HepG2 (cell line): ENCODE measurements at regions not wholly inside any gene's neighbourhood (a gene's known extent, or its start where the extent isn't known, plus 50 kb on each side); places are given as distances from the start of the nearest gene placed in this dataset.

Experiments used
- ATAC-seq: fragments of 200-7000 bp; cut with Tn5 transposase; 3 replicates; pipeline ENCODE4 v1.9.1; 2020; ENCODE audit warnings: mild to moderate bottlenecking, moderate library complexity
- BruUV-seq: library from RNA; stranded (reverse); fragments of 400-500 nt; replicated peaks from 2 replicates; lab custom pipeline; 2021; lab: Mats Ljungman, UMichigan
- CTCF ChIA-PET: fragments of 300-600 bp; formaldehyde crosslinking; extraction: SDS; loops from one replicate; lab custom pipeline; 2021; ENCODE audit warnings: low total read pairs, inconsistent platforms, low intra/inter-chr PET ratio; lab: Yijun Ruan, JAX
- POLR2A ChIA-PET: fragments of 350-600 bp; sonication (Branson Sonifier 250); formaldehyde crosslinking; loops from one replicate; lab custom pipeline; 2020; ENCODE audit warnings: antibody characterized with exemption, inconsistent platforms; lab: Yijun Ruan, JAX
- DNase-seq: peaks from one replicate; pipeline ENCODE4 v3.0.0-alpha.2; 2015; ENCODE audit warnings: low spot score
- FAIRE-seq: peaks from 3 replicates; lab custom pipeline; 2011; peaks lifted over from hg19 to GRCh38; lab: Jason Lieb, UNC
- H2AFZ ChIP-seq: one replicate; pipeline ENCODE4 v1.6.1; 2011; ENCODE audit warnings: low read length, inconsistent platforms
- H3K27ac ChIP-seq: fragments of 300-600 bp; 3 replicates; pipeline ENCODE4 v1.8.0; 2011; ENCODE audit warnings: mixed run types, mild to moderate bottlenecking, mixed read lengths, low read length, inconsistent platforms; ENCODE audit not compliant: insufficient read depth; ENCODE audit errors: extremely low read length
- H3K27me3 ChIP-seq, 2 experiments: fragments of 200-600 bp in 1 of 2; 2 replicates in 1 of 2; 3 replicates in 1 of 2; pipeline versions ENCODE4 v1.6.0 to v1.8.0; 2011; ENCODE audit warnings: low read length in 2 of 2, mild to moderate bottlenecking in 2 of 2, moderate library complexity in 2 of 2, inconsistent platforms in 1 of 2; ENCODE audit not compliant: insufficient read depth in 2 of 2, control insufficient read depth in 1 of 2
- H3K36me3 ChIP-seq, 2 experiments: fragments of 200-600 bp in 1 of 2; replicated peaks in 1 of 2; 2 replicates in 1 of 2; 3 replicates in 1 of 2; pipeline versions ENCODE4 v1.5.1 to v1.8.0; 2011; ENCODE audit warnings: low read length in 2 of 2, inconsistent platforms in 1 of 2; ENCODE audit not compliant: insufficient read depth in 2 of 2, control insufficient read depth in 1 of 2
- H3K4me1 ChIP-seq: 2 replicates; pipeline ENCODE4 v1.5.1; 2012; ENCODE audit warnings: low read length, inconsistent platforms; ENCODE audit not compliant: insufficient read depth
- H3K4me2 ChIP-seq: 2 replicates; pipeline ENCODE4 v1.6.0; 2011; ENCODE audit warnings: low read depth, low read length, inconsistent platforms
- H3K4me3 ChIP-seq, 3 experiments: fragments of 200-600 bp in 1 of 3; sonication (generic), shearing (Covaris generic) in 1 of 3; replicated peaks in 1 of 3; 2 replicates each; pipeline ENCODE4 v1.5.1; 2011 to 2016; ENCODE audit warnings: low read length in 3 of 3, inconsistent platforms in 2 of 3, low read depth in 2 of 3, mild to moderate bottlenecking in 2 of 3, control low read depth in 1 of 3, mixed read lengths in 1 of 3; ENCODE audit not compliant: insufficient read depth in 1 of 3
- H3K79me2 ChIP-seq: one replicate; pipeline ENCODE4 v1.6.1; 2011; ENCODE audit warnings: low read length, inconsistent platforms; ENCODE audit not compliant: insufficient read depth
- H3K9ac ChIP-seq: 2 replicates; pipeline ENCODE4 v1.6.0; 2011; ENCODE audit warnings: mild to moderate bottlenecking, low read depth, low read length, inconsistent platforms; ENCODE audit not compliant: insufficient read depth
- H3K9me3 ChIP-seq: 2 replicates; pipeline ENCODE4 v1.5.1; 2012; ENCODE audit warnings: mild to moderate bottlenecking, low read length
- H4K20me1 ChIP-seq: 2 replicates; pipeline ENCODE4 v1.6.0; 2011; ENCODE audit warnings: inconsistent platforms, mild to moderate bottlenecking, low read length, moderate library complexity; ENCODE audit not compliant: insufficient read depth
- AGO2 ChIP-seq: fragments of 200-400 bp; formaldehyde crosslinking; optimal IDR thresholded peaks from 2 replicates; pipeline ENCODE3; 2017; ENCODE audit warnings: mild to moderate bottlenecking, low read depth, low read length, moderate library complexity
- FIP1L1 ChIP-seq: fragments of 200-400 bp; formaldehyde crosslinking; IDR thresholded peaks from 2 replicates; pipeline ENCODE4 v1.6.1; 2018; ENCODE audit warnings: low read depth, mild to moderate bottlenecking, low read length, moderate library complexity, borderline replicate concordance; ENCODE audit not compliant: insufficient read depth
- MAFF ChIP-seq: IDR thresholded peaks from 2 replicates; pipeline ENCODE4 v1.6.1; 2011; ENCODE audit warnings: low read depth, low read length, improper control_type of control experiment
- MAFK ChIP-seq, 2 experiments: IDR thresholded peaks in 1 of 2; conservative IDR thresholded peaks in 1 of 2; 2 replicates each; pipeline ENCODE4 v1.6.1; 2011; ENCODE audit warnings: improper control_type of control experiment in 2 of 2, low read length in 2 of 2
- MEIS2 ChIP-seq: sonication (generic); formaldehyde crosslinking; IDR thresholded peaks from 2 replicates; pipeline ENCODE4 v1.9.0; 2021; ENCODE audit warnings: mild to moderate bottlenecking, missing genetic modification reagents
- ZNF17 ChIP-seq: sonication (generic); formaldehyde crosslinking; IDR thresholded peaks from 2 replicates; pipeline ENCODE4 v1.5.0; 2020; ENCODE audit warnings: mild to moderate bottlenecking, missing genetic modification reagents
- ZNF331 ChIP-seq: sonication (generic); formaldehyde crosslinking; IDR thresholded peaks from 2 replicates; pipeline ENCODE4 v1.4.0; 2020; ENCODE audit warnings: missing genetic modification reagents
- ZNF446 ChIP-seq: sonication (generic); formaldehyde crosslinking; IDR thresholded peaks from 2 replicates; pipeline ENCODE4 v1.5.0; 2020; ENCODE audit warnings: mild to moderate bottlenecking, missing genetic modification reagents
- ZNF570 ChIP-seq: sonication (generic); formaldehyde crosslinking; IDR thresholded peaks from 2 replicates; pipeline ENCODE4 v1.4.0; 2020; ENCODE audit warnings: mild to moderate bottlenecking, missing genetic modification reagents, borderline replicate concordance
- WGBS: methylation state at CpG from one replicate; pipeline ENCODE4 v1.1.6; 2017; ENCODE audit warnings: low lambda C conversion rate; 5-methylcytosine and 5-hydroxymethylcytosine counted together
- in situ Hi-C: cut with HindIII; loops from 2 replicates; pipeline ENCODE4 v1.10.0; 2017; ENCODE audit warnings: low pct_unique_long_range_greater_than_20kb; ENCODE audit not compliant: extremely low pct_ligation_motif_present
- intact Hi-C: fragments of 100-400 bp; cut with micrococcal nuclease; formaldehyde crosslinking; loops from one replicate; pipeline ENCODE4 v1.10.0; 2022; ENCODE audit not compliant: unreplicated experiment
- TF ChIP-seq, protein P1 (sequence below): sonication (generic); formaldehyde crosslinking; IDR thresholded peaks from 2 replicates; pipeline ENCODE4 v1.9.0; 2021; ENCODE audit warnings: missing genetic modification reagents, borderline replicate concordance
- TF ChIP-seq, protein P2 (sequence below): sonication (generic); formaldehyde crosslinking; conservative IDR thresholded peaks from 2 replicates; pipeline ENCODE4 v1.5.0; 2020; ENCODE audit warnings: missing genetic modification reagents
- TF ChIP-seq, protein P3 (sequence below): sonication (generic); formaldehyde crosslinking; IDR thresholded peaks from 2 replicates; pipeline ENCODE4 v1.4.0; 2020; ENCODE audit warnings: missing genetic modification reagents

DNA sequence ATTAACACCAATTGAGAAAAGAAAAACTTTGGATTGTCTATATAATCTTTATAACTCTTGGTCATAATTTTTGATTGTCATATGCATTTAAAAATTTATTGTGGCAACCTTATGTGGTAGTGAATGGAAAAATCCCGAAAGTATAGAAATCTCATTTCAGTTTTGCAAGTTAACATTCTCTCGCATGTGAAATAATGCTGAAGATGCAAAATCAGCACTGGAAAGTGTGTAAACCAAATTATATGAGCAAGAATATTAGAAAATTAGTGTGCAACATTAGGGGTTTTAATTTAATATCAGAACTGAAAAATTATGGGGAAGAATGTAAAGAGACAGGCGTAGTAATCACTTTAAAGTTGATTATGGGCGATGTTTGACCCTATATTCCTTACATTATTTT lies 1472.8 kb downstream of the PCDH7 start:
- H3K4me1 ChIP-seq = no peaks in the 10 kb centered on the region
- H3K9me3 ChIP-seq = no peaks in the 10 kb centered on the region
- H3K27ac ChIP-seq = no peak overlapping the region
- intact Hi-C loops (no loop called here), in situ Hi-C loops (no loop called here)
- POLR2A ChIA-PET = no interaction called here
- no peak overlapping the region for H3K4me3 ChIP-seq
- no peaks in the 10 kb centered on the region for H3K79me2 ChIP-seq
- H3K27me3 ChIP-seq = no peaks in the 10 kb centered on the region
- peak; percentile 85 for TF ChIP-seq MAFF
- TF ChIP-seq ZNF17 (CRISPR knock-in tag) = no peak
- TF ChIP-seq MAFK (conservative IDR thresholded peaks at IDR 0.05 in 1 of 2, IDR thresholded peaks at IDR 0.05 in 1 of 2; ENCODE audit: low read length in 2 of 2) = peak; percentile 78 to 88
- TF ChIP-seq, all 625 proteins: peak for 2
- Histone ChIP-seq H2AFZ (no peak overlapping the region), H3K4me2 (no peak overlapping the region), H4K20me1 (no peaks in the 10 kb centered on the region), H3K36me3 (no peaks in the 10 kb centered on the region), H3K9ac (no peak overlapping the region)
- FAIRE-seq (no peak), DNase-seq (no peak), ATAC-seq (no peak)
- WGBS = 1% methylated on average over 4 of the region's 4 CpGs
- no TSS peak for BruUV-seq
- CTCF ChIA-PET = no interaction called here

DNA sequence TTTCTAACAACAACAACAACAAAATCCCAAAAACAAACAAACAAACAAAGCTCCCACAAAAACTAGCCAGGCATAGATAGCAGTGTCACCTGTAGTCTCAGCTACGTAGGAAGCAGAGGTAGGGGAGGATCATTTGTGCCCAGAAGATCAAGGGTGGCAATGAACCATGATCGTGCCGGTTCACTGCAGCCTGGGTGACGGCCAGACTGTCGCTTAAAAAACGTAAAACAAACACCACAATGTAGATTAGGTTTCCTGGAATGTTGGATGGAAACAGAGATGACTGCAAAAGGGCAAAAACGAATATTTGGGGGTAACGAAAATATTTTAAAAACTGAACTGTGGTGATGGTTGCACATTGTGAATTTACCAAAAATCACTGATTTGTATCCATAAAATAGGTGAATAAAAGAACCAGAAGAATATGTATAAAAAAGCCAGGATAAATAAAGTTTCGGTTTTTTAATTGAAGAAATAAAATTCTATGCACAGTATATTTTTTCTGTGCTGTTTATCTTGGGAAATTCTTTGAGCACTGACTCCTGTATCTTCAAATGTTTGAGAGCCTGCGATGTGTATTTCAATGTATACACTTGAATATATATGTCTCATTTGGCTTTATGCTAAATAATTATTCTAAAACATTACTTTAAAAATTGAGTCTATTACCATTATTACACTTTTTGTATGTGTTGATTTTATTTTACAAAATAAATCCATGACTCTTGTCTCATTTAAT lies 1477.0 kb downstream of the PCDH7 start:
- FAIRE-seq (no peak), ATAC-seq (no peak)
- TF ChIP-seq MEIS2 (CRISPR knock-in tag) (no peak), AGO2 (no peak), ZNF331 (no peak), ZNF446 (CRISPR knock-in tag) (no peak), FIP1L1 (no peak), ZNF570 (CRISPR knock-in tag) (no peak)
- TF ChIP-seq, protein P1, sequence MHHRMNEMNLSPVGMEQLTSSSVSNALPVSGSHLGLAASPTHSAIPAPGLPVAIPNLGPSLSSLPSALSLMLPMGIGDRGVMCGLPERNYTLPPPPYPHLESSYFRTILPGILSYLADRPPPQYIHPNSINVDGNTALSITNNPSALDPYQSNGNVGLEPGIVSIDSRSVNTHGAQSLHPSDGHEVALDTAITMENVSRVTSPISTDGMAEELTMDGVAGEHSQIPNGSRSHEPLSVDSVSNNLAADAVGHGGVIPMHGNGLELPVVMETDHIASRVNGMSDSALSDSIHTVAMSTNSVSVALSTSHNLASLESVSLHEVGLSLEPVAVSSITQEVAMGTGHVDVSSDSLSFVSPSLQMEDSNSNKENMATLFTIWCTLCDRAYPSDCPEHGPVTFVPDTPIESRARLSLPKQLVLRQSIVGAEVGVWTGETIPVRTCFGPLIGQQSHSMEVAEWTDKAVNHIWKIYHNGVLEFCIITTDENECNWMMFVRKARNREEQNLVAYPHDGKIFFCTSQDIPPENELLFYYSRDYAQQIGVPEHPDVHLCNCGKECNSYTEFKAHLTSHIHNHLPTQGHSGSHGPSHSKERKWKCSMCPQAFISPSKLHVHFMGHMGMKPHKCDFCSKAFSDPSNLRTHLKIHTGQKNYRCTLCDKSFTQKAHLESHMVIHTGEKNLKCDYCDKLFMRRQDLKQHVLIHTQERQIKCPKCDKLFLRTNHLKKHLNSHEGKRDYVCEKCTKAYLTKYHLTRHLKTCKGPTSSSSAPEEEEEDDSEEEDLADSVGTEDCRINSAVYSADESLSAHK (CRISPR knock-in tag) = no peak
- TF ChIP-seq, protein P2, sequence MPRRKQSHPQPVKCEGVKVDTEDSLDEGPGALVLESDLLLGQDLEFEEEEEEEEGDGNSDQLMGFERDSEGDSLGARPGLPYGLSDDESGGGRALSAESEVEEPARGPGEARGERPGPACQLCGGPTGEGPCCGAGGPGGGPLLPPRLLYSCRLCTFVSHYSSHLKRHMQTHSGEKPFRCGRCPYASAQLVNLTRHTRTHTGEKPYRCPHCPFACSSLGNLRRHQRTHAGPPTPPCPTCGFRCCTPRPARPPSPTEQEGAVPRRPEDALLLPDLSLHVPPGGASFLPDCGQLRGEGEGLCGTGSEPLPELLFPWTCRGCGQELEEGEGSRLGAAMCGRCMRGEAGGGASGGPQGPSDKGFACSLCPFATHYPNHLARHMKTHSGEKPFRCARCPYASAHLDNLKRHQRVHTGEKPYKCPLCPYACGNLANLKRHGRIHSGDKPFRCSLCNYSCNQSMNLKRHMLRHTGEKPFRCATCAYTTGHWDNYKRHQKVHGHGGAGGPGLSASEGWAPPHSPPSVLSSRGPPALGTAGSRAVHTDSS = no peak
- TF ChIP-seq, protein P3, sequence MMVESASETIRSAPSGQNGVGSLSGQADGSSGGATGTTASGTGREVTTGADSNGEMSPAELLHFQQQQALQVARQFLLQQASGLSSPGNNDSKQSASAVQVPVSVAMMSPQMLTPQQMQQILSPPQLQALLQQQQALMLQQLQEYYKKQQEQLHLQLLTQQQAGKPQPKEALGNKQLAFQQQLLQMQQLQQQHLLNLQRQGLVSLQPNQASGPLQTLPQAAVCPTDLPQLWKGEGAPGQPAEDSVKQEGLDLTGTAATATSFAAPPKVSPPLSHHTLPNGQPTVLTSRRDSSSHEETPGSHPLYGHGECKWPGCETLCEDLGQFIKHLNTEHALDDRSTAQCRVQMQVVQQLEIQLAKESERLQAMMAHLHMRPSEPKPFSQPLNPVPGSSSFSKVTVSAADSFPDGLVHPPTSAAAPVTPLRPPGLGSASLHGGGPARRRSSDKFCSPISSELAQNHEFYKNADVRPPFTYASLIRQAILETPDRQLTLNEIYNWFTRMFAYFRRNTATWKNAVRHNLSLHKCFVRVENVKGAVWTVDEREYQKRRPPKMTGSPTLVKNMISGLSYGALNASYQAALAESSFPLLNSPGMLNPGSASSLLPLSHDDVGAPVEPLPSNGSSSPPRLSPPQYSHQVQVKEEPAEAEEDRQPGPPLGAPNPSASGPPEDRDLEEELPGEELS (CRISPR knock-in tag) = no peak

More for the DNA sequence above, 1477.0 kb downstream of the PCDH7 start:
- Histone ChIP-seq H3K79me2 (no peaks in the 10 kb centered on the region), H3K9ac (no peak overlapping the region), H3K4me2 (no peak overlapping the region), H3K27ac (no peak overlapping the region), H3K4me1 (no peaks in the 10 kb centered on the region), H3K27me3 (no peaks in the 10 kb centered on the region), H3K9me3 (no peaks in the 10 kb centered on the region), H2AFZ (no peak overlapping the region), H4K20me1 (no peaks in the 10 kb centered on the region), H3K4me3 (no peak overlapping the region), H3K36me3 (no peaks in the 10 kb centered on the region)
- intact Hi-C loops (no loop called here), in situ Hi-C loops (no loop called here)
- ChIA-PET CTCF (no interaction called here), POLR2A (no interaction called here)
- no peak for DNase-seq
- WGBS = 1% methylated on average over 10 of the region's 10 CpGs
- no TSS peak for BruUV-seq
